Activated naive CD8-positive, alpha-beta T cell treated with anti-CD3 and anti-CD28 coated beads, Interleukin-2, amount 10 ng/mL, durations not matched to agents 7 days and 5 days (primary cell): ENCODE measurements at regions not wholly inside any gene's neighbourhood (a gene's known extent, or its start where the extent isn't known, plus 50 kb on each side); places are given as distances from the start of the nearest gene placed in this dataset.
"Not testable (repeated sequence)": the region's sequence is repeated elsewhere in the genome, so short reads cannot be mapped to it uniquely, and the experiment has no call there.

Source experiments
- ATAC-seq: fragments of 150-1000 bp; cut with Tn5 transposase; one replicate; pipeline ENCODE4 v1.10.0; 2021; ENCODE audit warnings: low read depth, moderate library complexity
- POLR2A ChIA-PET: fragments of 350-600 bp; sonication (Branson Sonifier 250); formaldehyde crosslinking; loops from one replicate; lab custom pipeline; 2021; ENCODE audit warnings: antibody characterized with exemption; lab: Charles Lee
- DNase-seq: peaks from one replicate; pipeline ENCODE4 v3.0.0; 2021
- H3K27ac Mint-ChIP-seq: one replicate; pipeline ENCODE4 v1.8.0; 2022; ENCODE audit warnings: mild to moderate bottlenecking, mixed read lengths
- H3K27me3 Mint-ChIP-seq: one replicate; pipeline ENCODE4 v1.8.0; 2022; ENCODE audit warnings: mild to moderate bottlenecking, moderate library complexity, mixed read lengths
- H3K36me3 Mint-ChIP-seq: one replicate; pipeline ENCODE4 v1.8.0; 2021; ENCODE audit warnings: mild to moderate bottlenecking, mixed read lengths
- H3K4me1 Mint-ChIP-seq: one replicate; pipeline ENCODE4 v1.8.0; 2021; ENCODE audit warnings: mixed read lengths
- H3K4me3 Mint-ChIP-seq: one replicate; pipeline ENCODE4 v1.8.0; 2022; ENCODE audit warnings: mild to moderate bottlenecking, moderate library complexity, mixed read lengths
- H3K9me3 Mint-ChIP-seq: one replicate; pipeline ENCODE4 v1.8.0; 2021; ENCODE audit warnings: mixed read lengths

GRCh38 chr13:38103851-38104250 lies 234.3 kb upstream of the TRPC4 start:
- ATAC-seq: no peak
- H3K36me3 Mint-ChIP-seq: no peaks in the 10 kb centered on the region
- peaks cover 7% of the 10 kb centered on the region for H3K9me3 Mint-ChIP-seq
- no peak overlapping the region for H3K4me3 Mint-ChIP-seq
- DNase-seq: no peak
- POLR2A ChIA-PET: no interaction called here
- no peaks in the 10 kb centered on the region for H3K4me1 Mint-ChIP-seq
- H3K27me3 Mint-ChIP-seq: no peaks in the 10 kb centered on the region
- no peak overlapping the region for H3K27ac Mint-ChIP-seq

DNA sequence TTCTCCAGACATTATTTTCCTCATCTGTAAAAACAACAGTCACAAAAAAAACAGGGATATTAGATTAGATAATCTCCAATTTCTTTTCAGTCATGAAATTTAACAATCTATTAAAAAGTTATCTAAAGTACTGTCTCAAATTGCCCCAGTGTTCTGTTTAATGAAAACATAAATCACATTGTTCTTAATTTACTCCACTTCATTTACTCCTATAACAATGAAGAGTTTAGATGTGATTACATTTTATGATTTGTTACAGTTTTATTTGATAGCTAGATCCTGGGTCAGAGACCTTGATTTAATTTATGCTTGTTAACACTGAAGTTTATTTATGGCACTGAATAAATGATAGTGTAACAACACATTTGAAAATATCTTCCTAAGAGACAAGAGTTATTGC lies 230.2 kb upstream of the TRPC4 start:
- DNase-seq (no peak), ATAC-seq (no peak)
- H3K4me1 Mint-ChIP-seq: no peaks in the 10 kb centered on the region
- peaks cover 5% of the 10 kb centered on the region for H3K9me3 Mint-ChIP-seq
- POLR2A ChIA-PET: no interaction called here
- H3K36me3 Mint-ChIP-seq: no peaks in the 10 kb centered on the region
- H3K4me3 Mint-ChIP-seq: no peak overlapping the region
- H3K27ac Mint-ChIP-seq: no peak overlapping the region
- H3K27me3 Mint-ChIP-seq: no peaks in the 10 kb centered on the region

GRCh38 chr13:38093425-38093824 lies 223.9 kb upstream of the TRPC4 start:
- no peaks in the 10 kb centered on the region for H3K9me3 Mint-ChIP-seq
- ATAC-seq: no peak
- no peak for DNase-seq
- H3K27ac Mint-ChIP-seq: no peak overlapping the region
- H3K4me3 Mint-ChIP-seq: no peak overlapping the region
- no peaks in the 10 kb centered on the region for H3K4me1 Mint-ChIP-seq
- H3K36me3 Mint-ChIP-seq: no peaks in the 10 kb centered on the region
- POLR2A ChIA-PET: no interaction called here
- H3K27me3 Mint-ChIP-seq: no peaks in the 10 kb centered on the region

DNA sequence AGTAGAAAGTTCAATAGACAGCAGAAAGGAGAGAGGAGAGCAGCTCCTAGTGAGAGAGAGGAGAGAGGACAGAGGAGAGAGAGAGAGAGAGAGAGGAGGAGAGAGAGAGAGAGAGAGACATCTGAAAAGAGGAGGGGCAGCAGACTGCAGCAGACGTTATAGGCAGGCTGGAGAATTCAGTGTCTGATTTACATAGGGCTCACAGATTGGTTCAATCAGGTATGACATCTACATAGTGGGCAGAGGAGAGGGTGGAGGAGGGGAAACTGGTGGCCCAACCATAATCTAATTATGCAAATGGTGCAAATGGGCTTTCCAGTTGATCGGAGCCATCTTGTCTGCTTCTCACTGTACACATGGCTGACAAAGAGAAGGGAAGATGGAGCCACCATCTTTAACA lies 221.3 kb upstream of the TRPC4 start:
- POLR2A ChIA-PET: no interaction called here
- H3K4me3 Mint-ChIP-seq: no peak overlapping the region
- H3K4me1 Mint-ChIP-seq: no peaks in the 10 kb centered on the region
- H3K27ac Mint-ChIP-seq: no peak overlapping the region
- H3K36me3 Mint-ChIP-seq: no peaks in the 10 kb centered on the region
- H3K27me3 Mint-ChIP-seq: no peaks in the 10 kb centered on the region
- H3K9me3 Mint-ChIP-seq: peaks cover 2% of the 10 kb centered on the region
- DNase-seq (no peak), ATAC-seq (no peak)

GRCh38 chr13:38086721-38087120 lies 217.1 kb upstream of the TRPC4 start:
- no peaks in the 10 kb centered on the region for H3K36me3 Mint-ChIP-seq
- peaks cover 11% of the 10 kb centered on the region for H3K9me3 Mint-ChIP-seq
- no peak overlapping the region for H3K4me3 Mint-ChIP-seq
- POLR2A ChIA-PET: no interaction called here
- ATAC-seq (no peak), DNase-seq (no peak)
- no peaks in the 10 kb centered on the region for H3K4me1 Mint-ChIP-seq
- no peak overlapping the region for H3K27ac Mint-ChIP-seq
- H3K27me3 Mint-ChIP-seq: no peaks in the 10 kb centered on the region

DNA sequence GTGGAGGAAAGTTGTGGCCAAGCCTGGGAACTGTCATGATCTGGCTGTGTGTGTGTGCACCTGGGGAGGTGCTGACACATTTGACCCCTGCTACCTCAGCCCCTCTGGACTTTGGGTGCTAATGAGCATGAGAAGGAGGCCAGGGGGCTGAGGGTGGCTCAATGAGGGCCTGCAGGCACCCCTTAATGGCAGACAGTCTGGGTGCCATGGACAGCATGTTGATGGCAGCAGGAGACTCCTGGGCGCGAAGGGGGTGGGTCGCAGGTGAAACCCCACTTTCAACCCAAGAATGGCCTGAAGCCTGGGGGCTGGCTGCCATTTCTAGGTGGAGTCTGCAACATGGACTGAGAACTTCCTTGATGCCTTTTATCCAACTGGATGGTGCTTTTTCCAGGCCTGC lies 216.4 kb upstream of the TRPC4 start:
- Mint-ChIP-seq H3K4me1 (no peaks in the 10 kb centered on the region), H3K9me3 (peaks cover 13% of the 10 kb centered on the region), H3K36me3 (no peaks in the 10 kb centered on the region), H3K27ac (no peak overlapping the region), H3K4me3 (no peak overlapping the region), H3K27me3 (no peaks in the 10 kb centered on the region)
- POLR2A ChIA-PET: no interaction called here
- no peak for DNase-seq
- ATAC-seq: no peak

DNA sequence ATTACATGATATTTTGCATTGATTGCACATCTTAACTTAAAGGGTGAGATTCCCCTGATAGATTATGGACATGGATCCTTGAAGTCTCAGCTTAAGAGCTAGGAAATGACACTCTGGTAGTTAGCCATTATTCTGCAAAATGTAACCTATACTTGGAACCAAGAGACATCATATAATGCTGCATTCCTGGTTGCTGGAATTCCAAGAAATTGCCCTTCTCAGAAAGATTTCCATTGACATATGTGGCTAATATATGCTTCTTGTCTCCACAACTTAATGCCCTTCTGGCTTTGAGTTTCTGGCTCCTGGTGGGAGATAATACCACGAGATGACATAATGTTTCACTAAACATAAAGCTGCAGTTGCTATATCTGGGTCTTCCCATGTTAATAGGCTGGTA lies 204.4 kb upstream of the TRPC4 start:
- H3K27ac Mint-ChIP-seq: no peak overlapping the region
- H3K4me1 Mint-ChIP-seq: no peaks in the 10 kb centered on the region
- H3K4me3 Mint-ChIP-seq: no peak overlapping the region
- no peaks in the 10 kb centered on the region for H3K27me3 Mint-ChIP-seq
- H3K9me3 Mint-ChIP-seq: peaks cover 1% of the 10 kb centered on the region
- ATAC-seq: no peak
- no peak for DNase-seq
- H3K36me3 Mint-ChIP-seq: no peaks in the 10 kb centered on the region
- POLR2A ChIA-PET: no interaction called here

DNA sequence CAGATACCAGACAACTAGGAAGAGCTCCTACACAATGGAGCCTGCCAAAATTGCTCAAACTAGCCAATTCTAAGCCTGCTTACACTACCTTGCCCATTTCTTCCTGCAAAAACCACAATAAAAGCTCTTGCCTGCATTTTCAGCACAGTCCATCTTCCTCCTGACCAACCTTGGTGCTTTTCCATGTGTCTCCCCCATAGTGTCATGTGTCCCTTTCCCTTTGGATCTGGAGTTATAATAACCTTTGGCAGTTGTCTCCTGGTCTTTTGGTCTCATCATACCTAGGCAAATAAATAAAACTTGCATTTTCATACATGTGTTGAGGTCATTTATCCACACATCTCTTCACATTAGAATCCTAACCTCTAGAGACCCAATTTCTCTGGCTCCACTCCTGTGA lies 203.1 kb upstream of the TRPC4 start:
- no peak overlapping the region for H3K27ac Mint-ChIP-seq
- no peak for ATAC-seq
- H3K27me3 Mint-ChIP-seq: no peaks in the 10 kb centered on the region
- DNase-seq: no peak
- no peak overlapping the region for H3K4me3 Mint-ChIP-seq
- peaks cover 4% of the 10 kb centered on the region for H3K9me3 Mint-ChIP-seq
- POLR2A ChIA-PET: no interaction called here
- no peaks in the 10 kb centered on the region for H3K4me1 Mint-ChIP-seq
- H3K36me3 Mint-ChIP-seq: no peaks in the 10 kb centered on the region

GRCh38 chr13:38071340-38071739 lies 201.8 kb upstream of the TRPC4 start:
- H3K27ac Mint-ChIP-seq, DNase-seq, ATAC-seq, H3K4me3 Mint-ChIP-seq, H3K36me3 Mint-ChIP-seq, POLR2A ChIA-PET, H3K9me3 Mint-ChIP-seq, H3K4me1 Mint-ChIP-seq, H3K27me3 Mint-ChIP-seq: not testable (repeated sequence)

DNA sequence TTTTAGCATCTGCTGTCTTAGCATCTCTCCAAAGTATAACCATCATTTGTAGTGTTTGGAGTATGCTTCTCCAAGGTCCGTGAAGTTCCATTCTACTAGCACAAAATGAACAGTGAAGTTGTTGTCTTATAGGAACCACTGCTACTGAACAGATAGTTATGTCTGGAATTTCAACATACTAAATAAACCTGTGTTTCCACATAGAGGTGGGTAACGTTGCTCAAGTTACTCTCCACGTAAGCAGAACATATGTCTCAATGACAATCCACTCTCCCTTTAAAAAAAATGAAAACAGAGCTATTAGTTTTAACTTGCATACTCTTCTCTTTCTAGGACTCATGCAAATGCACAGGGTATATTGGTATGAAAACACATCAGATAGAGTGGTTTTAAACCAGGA lies 184.3 kb upstream of the TRPC4 start:
- ATAC-seq (no peak), DNase-seq (no peak)
- POLR2A ChIA-PET: no interaction called here
- no peak overlapping the region for H3K4me3 Mint-ChIP-seq
- no peaks in the 10 kb centered on the region for H3K27me3 Mint-ChIP-seq
- H3K9me3 Mint-ChIP-seq: no peaks in the 10 kb centered on the region
- no peaks in the 10 kb centered on the region for H3K4me1 Mint-ChIP-seq
- H3K36me3 Mint-ChIP-seq: no peaks in the 10 kb centered on the region
- no peak overlapping the region for H3K27ac Mint-ChIP-seq

- DNase-seq (no peak), ATAC-seq (no peak)
- Mint-ChIP-seq H3K4me1 (no peaks in the 10 kb centered on the region), H3K9me3 (peaks cover 4% of the 10 kb centered on the region), H3K27me3 (no peaks in the 10 kb centered on the region), H3K4me3 (no peak overlapping the region), H3K36me3 (no peaks in the 10 kb centered on the region), H3K27ac (no peak overlapping the region)
- POLR2A ChIA-PET: no interaction called here
Observed at GRCh38 chr13:38046049-38046376, 176.4 kb upstream of the TRPC4 start.

DNA sequence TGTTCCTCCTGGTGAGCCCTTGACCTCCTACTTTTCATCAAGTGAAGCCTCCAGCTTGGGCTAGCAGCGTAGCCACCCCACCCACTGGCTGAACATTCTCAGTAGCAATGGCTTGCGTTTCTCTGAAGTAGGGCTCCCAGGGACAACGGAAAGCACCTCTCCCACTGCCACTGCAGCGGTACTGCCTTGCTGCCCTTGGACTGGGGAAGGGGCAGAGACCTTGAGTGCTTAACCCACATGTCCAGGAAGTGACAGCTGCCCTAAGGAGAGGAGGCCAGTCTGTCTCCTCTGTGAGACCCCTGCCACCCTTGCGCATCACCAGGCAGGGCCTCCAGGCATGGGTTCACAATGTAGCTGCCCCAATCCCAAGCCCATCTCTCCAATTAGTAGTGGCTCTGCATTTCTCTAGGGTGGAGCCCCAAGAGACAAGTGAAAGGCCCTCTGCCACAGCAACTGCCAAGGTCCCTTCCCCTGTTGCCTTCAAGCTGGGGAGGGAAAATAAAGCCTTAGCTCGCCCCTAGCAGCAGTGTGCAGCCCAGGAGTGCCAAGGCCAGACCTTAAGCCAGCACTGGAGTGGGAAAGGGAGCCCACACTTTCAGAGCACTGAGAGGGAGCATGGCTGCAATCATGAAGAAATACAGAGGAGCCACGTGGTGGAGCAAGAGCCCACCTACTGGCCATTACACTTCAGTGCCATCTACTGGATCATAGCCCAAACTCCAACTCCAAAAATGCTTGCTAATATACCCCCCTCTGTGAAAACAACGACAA lies 175.9 kb upstream of the TRPC4 start:
- no peaks in the 10 kb centered on the region for H3K27me3 Mint-ChIP-seq
- peaks cover 4% of the 10 kb centered on the region for H3K9me3 Mint-ChIP-seq
- no peak for ATAC-seq
- DNase-seq: no peak
- H3K4me1 Mint-ChIP-seq: no peaks in the 10 kb centered on the region
- H3K36me3 Mint-ChIP-seq: no peaks in the 10 kb centered on the region
- POLR2A ChIA-PET: no interaction called here
- no peak overlapping the region for H3K4me3 Mint-ChIP-seq
- H3K27ac Mint-ChIP-seq: no peak overlapping the region

DNA sequence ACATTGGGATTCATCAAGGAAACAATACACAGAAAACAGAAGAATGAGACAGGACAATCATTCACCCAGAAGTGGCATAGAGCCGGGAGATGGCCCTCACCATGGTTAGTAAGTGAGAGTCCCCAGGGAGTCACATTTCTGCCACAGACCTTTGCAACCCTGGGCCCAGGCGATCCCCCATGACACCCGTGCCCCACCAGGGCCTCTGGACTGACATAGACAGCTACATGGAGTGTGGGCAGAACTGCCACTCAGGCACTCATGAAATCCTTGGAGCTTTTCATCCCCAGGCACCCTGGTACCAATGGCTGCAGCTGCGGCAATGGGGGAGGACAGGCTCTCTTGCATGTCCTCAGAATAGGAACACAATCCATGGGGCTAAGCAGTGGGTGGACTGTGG lies 174.5 kb upstream of the TRPC4 start:
- H3K27ac Mint-ChIP-seq: no peak overlapping the region
- H3K4me1 Mint-ChIP-seq: no peaks in the 10 kb centered on the region
- DNase-seq (no peak), ATAC-seq (no peak)
- no peak overlapping the region for H3K4me3 Mint-ChIP-seq
- no peaks in the 10 kb centered on the region for H3K36me3 Mint-ChIP-seq
- peaks cover 6% of the 10 kb centered on the region for H3K9me3 Mint-ChIP-seq
- POLR2A ChIA-PET: no interaction called here
- no peaks in the 10 kb centered on the region for H3K27me3 Mint-ChIP-seq

- H3K27me3 Mint-ChIP-seq: no peaks in the 10 kb centered on the region
- H3K4me1 Mint-ChIP-seq: no peaks in the 10 kb centered on the region
- POLR2A ChIA-PET: no interaction called here
- no peaks in the 10 kb centered on the region for H3K36me3 Mint-ChIP-seq
- H3K9me3 Mint-ChIP-seq: peaks cover 6% of the 10 kb centered on the region
- DNase-seq (no peak), ATAC-seq (no peak)
- H3K27ac Mint-ChIP-seq: no peak overlapping the region
- no peak overlapping the region for H3K4me3 Mint-ChIP-seq
Observed at GRCh38 chr13:38042771-38043170, 173.2 kb upstream of the TRPC4 start.

DNA sequence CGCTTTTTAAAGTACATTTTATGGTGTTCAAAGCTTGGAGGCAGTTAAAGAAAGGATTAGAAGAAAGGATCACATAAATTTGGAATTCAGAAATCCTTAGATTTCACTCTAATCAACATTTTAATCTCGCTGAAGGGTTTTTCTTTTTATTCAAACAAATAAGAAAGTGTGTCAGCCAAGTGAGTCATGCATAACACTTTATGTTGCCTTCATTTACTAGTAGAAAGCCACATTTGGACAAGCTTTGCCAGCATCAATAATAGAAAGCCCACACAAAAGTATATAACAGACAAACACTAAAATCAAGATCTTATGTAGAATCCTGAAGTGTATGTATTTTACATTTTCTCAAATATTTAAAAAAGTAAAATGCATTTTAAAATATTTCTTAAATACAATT lies 154.9 kb upstream of the TRPC4 start:
- H3K9me3 Mint-ChIP-seq: peaks cover 14% of the 10 kb centered on the region
- no peak overlapping the region for H3K27ac Mint-ChIP-seq
- no peaks in the 10 kb centered on the region for H3K4me1 Mint-ChIP-seq
- H3K4me3 Mint-ChIP-seq: no peak overlapping the region
- H3K27me3 Mint-ChIP-seq: no peaks in the 10 kb centered on the region
- H3K36me3 Mint-ChIP-seq: no peaks in the 10 kb centered on the region
- POLR2A ChIA-PET: no interaction called here
- no peak for ATAC-seq
- DNase-seq: no peak
